ENCODE measurements at regions not wholly inside any gene's neighbourhood (a gene's known extent, or its start where the extent isn't known, plus 50 kb on each side); places are given as distances from the start of the nearest gene placed in this dataset.

- Histone ChIP-seq H3K36me3 (ENCODE audit: control insufficient read depth, insufficient read depth, low read length) (no peaks in the 10 kb centered on the region), H2AFZ (no peak overlapping the region), H3K27me3 (ENCODE audit: control insufficient read depth, insufficient read depth, low read length) (no peaks in the 10 kb centered on the region), H3K79me2 (no peaks in the 10 kb centered on the region), H3K9me3 (ENCODE audit: control insufficient read depth, low read length) (no peaks in the 10 kb centered on the region), H3K27ac (no peak overlapping the region), H3K4me3 (ENCODE audit: low read depth, low read length) (no peak overlapping the region), H3K9ac (no peak overlapping the region), H3K4me2 (ENCODE audit: low read length) (no peak overlapping the region), H3K4me1 (peaks cover 6% of the 10 kb centered on the region)
- TF ChIP-seq CTCF (IDR thresholded peaks at IDR 0.05): no peak
Observed at GRCh38 chr5:152058267-152058666, 133.6 kb upstream of the GLRA1 start.

GRCh38 chr5:152056931-152057330 is 132.3 kb upstream of the GLRA1 start:
- TF ChIP-seq CTCF (IDR thresholded peaks at IDR 0.05): no peak
- no peaks in the 10 kb centered on the region for H3K79me2 ChIP-seq

GRCh38 chr5:152052470-152052869 is 127.8 kb upstream of the GLRA1 start:
- Histone ChIP-seq H3K79me2 (no peaks in the 10 kb centered on the region), H3K36me3 (ENCODE audit: control insufficient read depth, insufficient read depth, low read length) (no peaks in the 10 kb centered on the region), H3K27ac (no peak overlapping the region), H3K4me1 (peaks cover 3% of the 10 kb centered on the region), H2AFZ (no peak overlapping the region), H3K27me3 (ENCODE audit: control insufficient read depth, insufficient read depth, low read length) (no peaks in the 10 kb centered on the region), H3K9ac (no peak overlapping the region), H3K9me3 (ENCODE audit: control insufficient read depth, low read length) (no peaks in the 10 kb centered on the region), H3K4me3 (ENCODE audit: low read depth, low read length) (no peak overlapping the region), H3K4me2 (ENCODE audit: low read length) (no peak overlapping the region)
- TF ChIP-seq CTCF (IDR thresholded peaks at IDR 0.05): no peak

More at GRCh38 chr5:152056931-152057330, 132.3 kb upstream of the GLRA1 start:
- H3K4me3 ChIP-seq (ENCODE audit: low read depth, low read length): no peak overlapping the region
- no peak overlapping the region for H3K27ac ChIP-seq
- no peaks in the 10 kb centered on the region for H3K9me3 ChIP-seq (ENCODE audit: control insufficient read depth, low read length)
- H3K27me3 ChIP-seq (ENCODE audit: control insufficient read depth, insufficient read depth, low read length): no peaks in the 10 kb centered on the region
- no peaks in the 10 kb centered on the region for H3K36me3 ChIP-seq (ENCODE audit: control insufficient read depth, insufficient read depth, low read length)
- H3K4me2 ChIP-seq (ENCODE audit: low read length): no peak overlapping the region
- H3K4me1 ChIP-seq: peaks cover 3% of the 10 kb centered on the region
- no peak overlapping the region for H2AFZ ChIP-seq
- no peak overlapping the region for H3K9ac ChIP-seq

- Histone ChIP-seq H3K4me2 (ENCODE audit: low read length) (no peak overlapping the region), H3K9me3 (ENCODE audit: control insufficient read depth, low read length) (no peaks in the 10 kb centered on the region), H3K36me3 (ENCODE audit: control insufficient read depth, insufficient read depth, low read length) (no peaks in the 10 kb centered on the region), H3K27me3 (ENCODE audit: control insufficient read depth, insufficient read depth, low read length) (no peaks in the 10 kb centered on the region), H3K9ac (no peak overlapping the region), H3K79me2 (no peaks in the 10 kb centered on the region), H3K4me1 (peaks cover 3% of the 10 kb centered on the region), H2AFZ (no peak overlapping the region), H3K27ac (no peak overlapping the region), H3K4me3 (ENCODE audit: low read depth, low read length) (no peak overlapping the region)
- no peak for TF ChIP-seq CTCF (IDR thresholded peaks at IDR 0.05)
Observed at GRCh38 chr5:152051499-152052454, 127.1 kb upstream of the GLRA1 start.
